Gastrocnemius medialis (tissue), 4 donors: ENCODE measurements at regions not wholly inside any gene's neighbourhood (a gene's known extent, or its start where the extent isn't known, plus 50 kb on each side); places are given as distances from the start of the nearest gene placed in this dataset.

Experiments
- POLR2A ChIP-seq, 2 donors: fragments of 450-650 bp; IDR thresholded peaks; one replicate each; pipeline ENCODE4 v1.6.1; 2017; ENCODE audit warnings: antibody characterized with exemption in 2 of 2, mild to moderate bottlenecking in 2 of 2, moderate library complexity in 2 of 2
- TF ChIP-seq, protein P1 (sequence below), 5 experiments: fragments of 450-650 bp in 3 of 5; fragments of 200-600 bp in 2 of 5; sonication (generic) in 2 of 5; IDR thresholded peaks in 4 of 5; conservative IDR thresholded peaks in 1 of 5; 1 replicate in 4 of 5; 2 replicates in 1 of 5; pipeline ENCODE4 v1.5.1; 2016 to 2019; ENCODE audit warnings: antibody characterized with exemption in 5 of 5, mild to moderate bottlenecking in 3 of 5, moderate library complexity in 3 of 5

DNA sequence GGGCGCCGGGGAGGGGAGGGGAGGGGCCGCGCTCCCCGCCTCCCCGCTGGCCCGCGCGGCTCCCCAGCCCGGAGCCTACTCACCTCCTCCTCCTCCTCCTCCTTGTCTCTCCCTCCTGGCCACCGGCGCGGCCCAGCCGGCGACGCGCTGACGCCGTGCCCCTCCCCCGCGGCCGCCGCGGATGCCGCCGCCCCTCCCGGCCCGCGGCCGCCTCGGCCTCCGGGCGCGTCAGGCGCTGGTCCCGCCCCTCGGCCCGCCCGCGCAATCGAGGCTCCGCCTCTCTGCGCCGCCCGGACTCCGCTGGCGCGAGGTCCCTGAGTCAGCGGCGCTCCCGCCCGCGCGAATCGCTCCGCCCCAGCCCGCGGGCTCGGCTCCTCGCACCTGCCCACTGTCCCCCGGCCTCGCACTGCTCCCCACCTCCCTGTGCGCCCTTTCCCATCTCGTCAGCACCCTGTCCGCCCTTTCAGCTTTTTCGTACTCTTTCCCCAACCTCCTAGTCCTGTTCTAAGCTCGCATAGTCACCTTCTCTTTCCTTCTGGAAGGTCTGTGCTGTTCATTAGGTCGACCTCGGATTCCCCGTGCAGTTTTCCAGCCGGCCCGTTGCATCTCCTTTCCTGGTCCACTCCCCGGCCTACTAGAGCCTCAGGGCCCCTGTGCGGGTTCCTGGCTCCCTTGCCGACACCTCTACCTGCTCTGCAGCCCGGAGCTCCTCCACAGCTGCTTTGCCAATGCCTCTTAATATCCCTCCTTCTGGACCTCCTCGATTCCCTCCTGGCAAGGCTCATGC lies 187.4 kb downstream of the ZEB2 start:
- TF ChIP-seq POLR2A (IDR thresholded peaks at IDR 0.05), result peak; percentile 52 to 66
- TF ChIP-seq, protein P1, sequence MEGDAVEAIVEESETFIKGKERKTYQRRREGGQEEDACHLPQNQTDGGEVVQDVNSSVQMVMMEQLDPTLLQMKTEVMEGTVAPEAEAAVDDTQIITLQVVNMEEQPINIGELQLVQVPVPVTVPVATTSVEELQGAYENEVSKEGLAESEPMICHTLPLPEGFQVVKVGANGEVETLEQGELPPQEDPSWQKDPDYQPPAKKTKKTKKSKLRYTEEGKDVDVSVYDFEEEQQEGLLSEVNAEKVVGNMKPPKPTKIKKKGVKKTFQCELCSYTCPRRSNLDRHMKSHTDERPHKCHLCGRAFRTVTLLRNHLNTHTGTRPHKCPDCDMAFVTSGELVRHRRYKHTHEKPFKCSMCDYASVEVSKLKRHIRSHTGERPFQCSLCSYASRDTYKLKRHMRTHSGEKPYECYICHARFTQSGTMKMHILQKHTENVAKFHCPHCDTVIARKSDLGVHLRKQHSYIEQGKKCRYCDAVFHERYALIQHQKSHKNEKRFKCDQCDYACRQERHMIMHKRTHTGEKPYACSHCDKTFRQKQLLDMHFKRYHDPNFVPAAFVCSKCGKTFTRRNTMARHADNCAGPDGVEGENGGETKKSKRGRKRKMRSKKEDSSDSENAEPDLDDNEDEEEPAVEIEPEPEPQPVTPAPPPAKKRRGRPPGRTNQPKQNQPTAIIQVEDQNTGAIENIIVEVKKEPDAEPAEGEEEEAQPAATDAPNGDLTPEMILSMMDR (IDR thresholded peaks at IDR 0.05 in 4 of 5, conservative IDR thresholded peaks at IDR 0.05 in 1 of 5), result no peak
